HG02884 (cell line): ENCODE measurements at regions not wholly inside any gene's neighbourhood (a gene's known extent, or its start where the extent isn't known, plus 50 kb on each side); places are given as distances from the start of the nearest gene placed in this dataset.

Experiments
- ATAC-seq: cut with Tn5 transposase; IDR thresholded peaks from one replicate; pipeline ENCODE4 v1.9.1; 2021; ENCODE audit warnings: mild to moderate bottlenecking, moderate library complexity; ENCODE audit not compliant: unreplicated experiment

- ATAC-seq: no peak
Observed at GRCh38 chr7:79593866-79594301, 140.4 kb upstream of the MAGI2 start.

GRCh38 chr7:79590916-79591623 lies 137.6 kb upstream of the MAGI2 start:
- ATAC-seq: no peak

GRCh38 chr7:79590391-79590790 lies 136.9 kb upstream of the MAGI2 start:
- no peak for ATAC-seq

- ATAC-seq: no peak
Observed at GRCh38 chr7:79570903-79571302, 117.4 kb upstream of the MAGI2 start.

- no peak for ATAC-seq
Observed at GRCh38 chr7:79563821-79564522, 110.5 kb upstream of the MAGI2 start.

- ATAC-seq: no peak
Observed at GRCh38 chr7:79555571-79555970, 102.1 kb upstream of the MAGI2 start.

- no peak for ATAC-seq
Observed at GRCh38 chr7:79553811-79554555, 100.5 kb upstream of the MAGI2 start.

GRCh38 chr7:79552463-79552862 lies 99.0 kb upstream of the MAGI2 start:
- ATAC-seq: no peak

- ATAC-seq: no peak
Observed at GRCh38 chr7:79548727-79549126, 95.3 kb upstream of the MAGI2 start.

- no peak for ATAC-seq
Observed at GRCh38 chr7:79547132-79547531, 93.7 kb upstream of the MAGI2 start.

- ATAC-seq: no peak
Observed at GRCh38 chr7:79540592-79540991, 87.1 kb upstream of the MAGI2 start.

- no peak for ATAC-seq
Observed at GRCh38 chr7:79534128-79534527, 80.7 kb upstream of the MAGI2 start.

GRCh38 chr7:79531905-79532664 lies 78.6 kb upstream of the MAGI2 start:
- ATAC-seq: no peak

- no peak for ATAC-seq
Observed at GRCh38 chr7:79531116-79531515, 77.6 kb upstream of the MAGI2 start.

GRCh38 chr7:79529881-79530235 lies 76.4 kb upstream of the MAGI2 start:
- no peak for ATAC-seq

- ATAC-seq: no peak
Observed at GRCh38 chr7:79529214-79529880, 75.9 kb upstream of the MAGI2 start.

- no peak for ATAC-seq
Observed at GRCh38 chr7:79528421-79528820, 75.0 kb upstream of the MAGI2 start.

GRCh38 chr7:79524048-79524447 lies 70.6 kb upstream of the MAGI2 start:
- ATAC-seq: no peak

- no peak for ATAC-seq
Observed at GRCh38 chr7:79523436-79523835, 70.0 kb upstream of the MAGI2 start.

GRCh38 chr7:79520543-79520942 lies 67.1 kb upstream of the MAGI2 start:
- ATAC-seq: no peak

GRCh38 chr7:79515358-79515757 lies 61.9 kb upstream of the MAGI2 start:
- ATAC-seq: no peak
